ACC112 (cell line): ENCODE measurements at regions not wholly inside any gene's neighbourhood (a gene's known extent, or its start where the extent isn't known, plus 50 kb on each side); places are given as distances from the start of the nearest gene placed in this dataset.

Source experiments
- H2AFZ ChIP-seq: fragments of 200-600 bp; sonication (generic); one replicate; pipeline ENCODE4 v1.6.0; 2017; ENCODE audit warnings: antibody characterized with exemption, low read length; ENCODE audit not compliant: unreplicated experiment
- H3K27ac ChIP-seq: fragments of 200-600 bp; sonication (generic); 2 replicates; pipeline ENCODE4 v1.5.1; 2014; ENCODE audit warnings: low read depth, mild to moderate bottlenecking, antibody characterized with exemption, low read length, moderate library complexity
- H3K27me3 ChIP-seq: fragments of 200-600 bp; sonication (generic); 2 replicates; pipeline ENCODE4 v1.6.1; 2014; ENCODE audit warnings: mild to moderate bottlenecking, antibody characterized with exemption, low read length, moderate library complexity, mixed read lengths; ENCODE audit not compliant: insufficient read depth
- H3K36me3 ChIP-seq: fragments of 200-600 bp; sonication (generic); 2 replicates; pipeline ENCODE4 v1.6.1; 2016; ENCODE audit warnings: mild to moderate bottlenecking, antibody characterized with exemption, low read length, moderate library complexity, mixed read lengths; ENCODE audit not compliant: insufficient read depth
- H3K4me1 ChIP-seq: fragments of 200-600 bp; sonication (generic); one replicate; pipeline ENCODE4 v1.6.1; 2016; ENCODE audit warnings: low read length, mixed read lengths; ENCODE audit not compliant: insufficient read depth, unreplicated experiment, control insufficient read depth
- H3K4me3 ChIP-seq: fragments of 200-600 bp; sonication (generic); 2 replicates; pipeline ENCODE4 v1.5.1; 2014; ENCODE audit warnings: mild to moderate bottlenecking, low read depth, low read length
- H3K79me2 ChIP-seq: fragments of 200-600 bp; sonication (generic); one replicate; pipeline ENCODE4 v1.6.0; 2016; ENCODE audit warnings: low read length; ENCODE audit not compliant: control insufficient read depth, unreplicated experiment, insufficient read depth

DNA sequence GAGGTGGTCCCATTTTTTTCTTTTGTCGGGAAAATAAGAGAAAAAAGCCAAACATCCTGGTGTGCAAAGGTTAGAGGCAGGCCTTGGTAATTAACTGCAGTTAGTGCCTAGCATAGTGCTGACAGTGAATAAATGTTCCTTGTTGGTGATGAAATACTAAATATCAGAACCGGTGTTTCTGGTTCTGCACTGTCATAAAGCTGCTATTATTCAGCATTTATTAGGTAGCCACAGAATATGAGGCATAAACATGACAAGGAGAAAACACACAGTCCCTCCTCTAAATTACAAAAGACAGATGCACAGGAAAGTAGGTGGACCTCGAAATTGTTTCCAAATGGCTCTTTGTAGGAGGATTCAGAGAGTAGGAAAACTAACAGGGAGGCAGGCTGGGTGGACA is 122.0 kb upstream of the ADGRL2 start:
- H3K27me3 ChIP-seq = no peaks in the 10 kb centered on the region
- peak overlapping the region; percentile 71 for H2AFZ ChIP-seq
- no peaks in the 10 kb centered on the region for H3K36me3 ChIP-seq
- H3K27ac ChIP-seq = no peak overlapping the region
- no peaks in the 10 kb centered on the region for H3K79me2 ChIP-seq
- no peak overlapping the region for H3K4me3 ChIP-seq
- peaks cover 36% of the 10 kb centered on the region for H3K4me1 ChIP-seq

DNA sequence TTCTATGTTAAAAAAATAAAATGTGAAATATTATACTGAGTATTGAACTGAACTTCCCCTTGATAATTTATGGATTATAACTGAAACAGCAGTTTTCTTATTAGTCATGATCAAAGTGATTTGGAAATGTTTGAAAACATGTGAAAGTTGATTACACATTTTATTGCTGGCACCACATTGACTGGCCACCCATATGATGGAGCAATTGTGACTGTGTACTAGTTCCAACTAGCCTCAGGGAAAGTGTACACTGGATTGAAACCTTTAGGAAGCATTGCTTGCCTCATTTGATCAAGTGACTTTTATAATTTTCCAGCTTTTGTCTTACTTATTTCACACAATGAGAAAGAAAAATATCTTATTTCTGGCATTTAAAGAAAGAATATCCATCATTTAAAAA is 128.0 kb upstream of the ADGRL2 start:
- H3K79me2 ChIP-seq = no peaks in the 10 kb centered on the region
- H2AFZ ChIP-seq = no peak overlapping the region
- no peaks in the 10 kb centered on the region for H3K36me3 ChIP-seq
- no peak overlapping the region for H3K27ac ChIP-seq
- H3K27me3 ChIP-seq = no peaks in the 10 kb centered on the region
- peaks cover 8% of the 10 kb centered on the region for H3K4me1 ChIP-seq
- H3K4me3 ChIP-seq = no peak overlapping the region

DNA sequence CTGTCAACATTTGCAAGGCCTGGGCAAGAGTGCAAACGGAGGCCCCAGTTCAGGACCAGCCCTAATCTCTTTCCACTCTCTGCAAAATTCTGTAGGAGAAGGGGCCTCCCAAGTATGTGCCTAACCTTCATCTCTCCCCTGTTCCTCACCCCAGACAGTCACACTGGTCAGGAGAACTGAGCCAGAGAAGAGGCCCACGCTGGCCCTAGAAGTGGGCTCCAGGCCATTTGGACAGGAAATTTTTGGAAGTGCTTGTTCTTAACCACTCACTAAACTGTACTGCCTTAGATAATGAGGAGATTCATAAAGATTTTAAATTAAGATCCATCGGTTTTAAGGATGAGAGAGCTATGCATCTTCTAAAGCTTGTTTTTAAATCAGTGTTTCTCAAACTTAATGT is 129.7 kb upstream of the ADGRL2 start:
- H3K4me3 ChIP-seq = no peak overlapping the region
- H2AFZ ChIP-seq = peak overlapping the region; percentile 69
- H3K36me3 ChIP-seq = no peaks in the 10 kb centered on the region
- no peaks in the 10 kb centered on the region for H3K79me2 ChIP-seq
- H3K27ac ChIP-seq = peak overlapping the region; percentile 57; the same call in 1 of the 2 replicates
- no peaks in the 10 kb centered on the region for H3K27me3 ChIP-seq
- peaks cover 8% of the 10 kb centered on the region for H3K4me1 ChIP-seq

DNA sequence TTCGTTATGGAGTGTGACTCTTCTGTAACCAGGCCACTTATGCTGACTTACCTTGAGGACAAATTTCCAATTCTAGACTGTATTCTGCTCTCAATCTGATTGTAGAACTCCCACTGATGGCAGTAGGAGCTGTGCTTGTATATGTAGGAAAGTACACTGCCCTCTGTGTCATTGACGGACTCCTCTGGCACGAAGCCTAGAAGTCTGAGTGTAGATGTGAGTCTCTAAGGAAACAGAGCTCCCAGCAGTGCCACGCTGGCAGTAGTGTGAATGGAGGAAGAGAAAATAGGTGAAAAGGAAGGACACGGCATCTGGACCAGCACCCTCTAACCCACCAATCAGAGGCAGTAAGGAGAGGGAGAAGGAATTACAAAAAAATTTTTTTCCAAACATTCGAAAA is 130.4 kb upstream of the ADGRL2 start:
- peak overlapping the region; percentile 57 for H3K27ac ChIP-seq
- H3K36me3 ChIP-seq = no peaks in the 10 kb centered on the region
- no peaks in the 10 kb centered on the region for H3K79me2 ChIP-seq
- H3K4me1 ChIP-seq = peaks cover 9% of the 10 kb centered on the region
- H2AFZ ChIP-seq = peak overlapping the region; percentile 69
- no peak overlapping the region for H3K4me3 ChIP-seq
- H3K27me3 ChIP-seq = no peaks in the 10 kb centered on the region

DNA sequence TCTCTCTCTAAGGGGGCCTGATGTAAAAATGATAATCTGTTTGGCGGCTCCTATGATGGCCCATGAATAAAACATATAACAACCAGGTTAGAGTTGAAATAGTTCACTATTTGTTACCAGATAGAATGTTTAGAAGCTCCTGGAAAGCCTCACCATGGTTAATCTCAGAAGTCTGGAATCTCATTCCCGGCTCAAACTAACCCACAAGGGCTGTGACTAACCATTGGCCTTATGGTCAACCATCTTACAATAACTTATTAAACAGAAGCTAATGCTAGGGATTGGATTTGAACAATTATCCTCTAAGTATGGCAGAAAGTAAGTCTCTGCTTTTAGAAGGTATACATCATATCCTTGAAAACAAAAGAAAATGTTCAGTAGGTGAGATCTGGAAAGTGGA is 134.1 kb upstream of the ADGRL2 start:
- Histone ChIP-seq H3K4me3 (no peak overlapping the region), H3K79me2 (no peaks in the 10 kb centered on the region), H3K36me3 (no peaks in the 10 kb centered on the region), H3K4me1 (peaks cover 18% of the 10 kb centered on the region), H2AFZ (no peak overlapping the region), H3K27me3 (no peaks in the 10 kb centered on the region), H3K27ac (no peak overlapping the region)

DNA sequence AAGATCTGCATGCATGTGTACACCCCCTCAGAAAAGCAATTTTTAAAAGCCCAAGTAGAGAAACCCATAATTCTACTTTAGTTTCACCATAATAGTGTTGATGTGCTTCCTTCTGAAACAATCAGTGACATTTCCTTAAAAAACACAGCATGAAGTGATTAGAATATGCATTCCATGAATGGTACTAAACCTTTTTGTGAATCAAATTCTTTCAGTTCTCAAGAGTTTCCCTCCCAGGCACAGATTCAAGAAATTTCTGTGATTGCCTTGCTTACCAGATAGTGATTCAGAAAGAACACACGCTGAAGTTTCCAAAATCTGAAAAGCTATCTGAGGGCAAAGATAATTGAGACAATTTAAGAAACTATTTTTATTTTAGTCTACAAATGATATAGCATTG is 136.4 kb upstream of the ADGRL2 start:
- Histone ChIP-seq H2AFZ (no peak overlapping the region), H3K27ac (peak overlapping the region; percentile 33; the same call in 1 of the 2 replicates), H3K27me3 (no peaks in the 10 kb centered on the region), H3K79me2 (no peaks in the 10 kb centered on the region), H3K4me1 (peaks cover 21% of the 10 kb centered on the region), H3K36me3 (no peaks in the 10 kb centered on the region), H3K4me3 (no peak overlapping the region)

DNA sequence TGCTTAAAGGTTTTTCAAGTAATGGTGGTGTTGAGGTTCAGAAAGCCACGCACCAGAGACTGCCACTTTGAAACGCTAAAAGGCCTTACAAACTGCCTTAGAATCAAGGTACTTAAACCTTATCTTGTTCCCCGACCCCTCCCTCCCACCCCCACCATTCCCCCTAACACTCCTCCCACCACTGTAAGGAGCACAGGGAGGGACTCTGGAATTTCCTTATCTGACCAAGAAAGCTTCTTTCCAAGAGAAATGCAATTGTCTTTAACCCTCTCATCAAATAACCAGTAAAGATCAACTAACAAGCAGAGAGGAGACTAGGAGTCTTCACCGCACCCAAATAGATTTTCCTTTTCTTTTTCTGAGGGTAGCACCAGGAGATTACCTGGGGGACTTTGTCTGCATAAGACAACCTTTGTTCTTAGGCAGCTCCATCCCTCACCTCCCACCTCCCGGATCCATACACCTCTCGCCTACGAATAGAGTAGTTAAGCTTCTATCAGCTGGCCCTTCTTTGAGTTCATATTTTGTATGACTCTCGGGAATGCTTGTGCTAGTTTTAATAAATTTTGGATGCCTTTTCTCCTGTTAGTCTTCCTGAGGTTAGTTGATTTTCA is 137.7 kb upstream of the ADGRL2 start:
- H3K36me3 ChIP-seq = no peaks in the 10 kb centered on the region
- no peak overlapping the region for H3K4me3 ChIP-seq
- H2AFZ ChIP-seq = no peak overlapping the region
- H3K4me1 ChIP-seq = peaks cover 21% of the 10 kb centered on the region
- no peak overlapping the region for H3K27ac ChIP-seq
- H3K27me3 ChIP-seq = no peaks in the 10 kb centered on the region
- no peaks in the 10 kb centered on the region for H3K79me2 ChIP-seq

DNA sequence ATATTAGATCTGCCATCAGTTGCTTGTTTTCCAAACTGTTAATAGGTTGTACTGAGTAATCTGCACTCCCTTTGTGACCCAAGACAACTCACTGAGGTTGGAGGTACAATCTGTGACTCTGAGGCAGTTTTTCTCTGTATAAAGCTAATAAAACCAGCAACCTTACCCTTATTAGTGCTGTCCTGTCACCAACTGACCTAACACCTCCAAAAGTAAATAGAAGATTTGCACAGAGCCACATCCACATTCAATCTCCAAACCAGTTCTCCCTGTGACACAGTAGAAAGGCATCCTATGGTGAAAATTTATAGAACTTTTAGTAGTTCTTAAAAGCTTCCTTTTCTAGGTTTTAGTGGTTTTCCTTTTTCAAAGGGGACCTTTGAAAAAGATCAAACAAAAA is 140.4 kb upstream of the ADGRL2 start:
- Histone ChIP-seq H3K4me3 (no peak overlapping the region), H3K79me2 (no peaks in the 10 kb centered on the region), H3K27ac (no peak overlapping the region), H2AFZ (peak overlapping the region; percentile 77), H3K27me3 (no peaks in the 10 kb centered on the region), H3K36me3 (no peaks in the 10 kb centered on the region), H3K4me1 (peaks cover 20% of the 10 kb centered on the region)

DNA sequence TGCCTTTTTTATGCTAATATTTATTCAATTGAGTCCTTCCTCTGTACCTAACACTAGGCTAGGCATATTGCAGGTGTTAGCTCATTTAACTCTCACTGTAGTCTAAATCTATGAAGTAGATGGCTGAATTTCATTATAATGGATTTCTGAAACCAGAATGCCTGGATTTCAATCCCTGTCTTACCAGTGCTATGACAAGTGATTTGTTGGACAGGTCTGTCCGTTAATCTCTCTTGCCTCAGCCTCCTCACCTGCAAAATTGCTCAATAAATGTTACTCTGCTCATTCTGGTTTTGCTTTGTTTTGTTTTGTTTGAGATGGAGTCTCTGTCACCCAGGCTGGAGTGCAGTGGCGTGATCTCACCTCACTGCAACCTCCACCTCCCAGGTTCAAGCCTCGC is 146.1 kb upstream of the ADGRL2 start:
- H3K27ac ChIP-seq = no peak overlapping the region
- H3K4me3 ChIP-seq = no peak overlapping the region
- H3K79me2 ChIP-seq = no peaks in the 10 kb centered on the region
- no peak overlapping the region for H2AFZ ChIP-seq
- H3K36me3 ChIP-seq = no peaks in the 10 kb centered on the region
- no peaks in the 10 kb centered on the region for H3K27me3 ChIP-seq
- no peaks in the 10 kb centered on the region for H3K4me1 ChIP-seq

DNA sequence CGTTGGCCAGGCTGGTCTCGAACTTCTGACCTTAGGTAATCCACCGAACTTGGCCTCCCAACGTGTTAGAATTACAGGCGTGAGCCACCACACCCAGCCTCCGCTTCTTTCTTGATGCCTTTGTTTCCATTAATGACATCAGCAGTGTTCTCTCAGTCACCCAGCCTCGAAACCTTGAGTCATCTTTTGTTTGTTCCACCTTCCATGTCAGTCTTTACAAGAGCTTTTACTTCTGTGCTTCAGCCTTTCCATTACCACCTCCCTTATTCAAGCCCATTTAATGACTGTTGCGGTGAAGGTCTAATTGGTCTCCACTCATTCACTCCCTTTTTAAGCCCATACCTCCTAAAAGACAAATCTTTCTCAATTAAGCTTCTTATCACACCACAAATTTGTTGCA is 146.6 kb upstream of the ADGRL2 start:
- no peaks in the 10 kb centered on the region for H3K4me1 ChIP-seq
- H2AFZ ChIP-seq = no peak overlapping the region
- no peak overlapping the region for H3K27ac ChIP-seq
- H3K36me3 ChIP-seq = no peaks in the 10 kb centered on the region
- H3K27me3 ChIP-seq = no peaks in the 10 kb centered on the region
- no peaks in the 10 kb centered on the region for H3K79me2 ChIP-seq
- H3K4me3 ChIP-seq = no peak overlapping the region

DNA sequence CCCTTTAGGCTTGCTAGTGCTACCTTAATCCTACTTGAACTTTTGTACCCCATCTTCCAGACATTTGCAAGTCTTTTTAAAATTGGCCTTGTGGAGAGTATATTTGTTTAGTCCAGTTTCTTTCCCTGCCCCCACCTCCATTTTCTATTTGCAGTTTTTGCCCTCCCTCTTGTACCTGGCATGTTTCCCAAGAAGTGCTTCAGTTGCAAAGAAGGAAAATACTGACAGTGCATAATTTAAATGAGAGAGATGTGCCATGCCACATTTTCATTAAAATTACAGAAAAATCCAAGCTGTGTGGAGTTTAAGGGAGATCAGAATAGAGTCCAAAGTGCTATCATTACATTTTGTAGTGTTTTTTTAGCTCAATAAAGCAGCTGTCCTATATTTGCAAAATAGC is 150.0 kb upstream of the ADGRL2 start:
- H3K27ac ChIP-seq = no peak overlapping the region
- H3K4me1 ChIP-seq = no peaks in the 10 kb centered on the region
- no peaks in the 10 kb centered on the region for H3K36me3 ChIP-seq
- H3K27me3 ChIP-seq = no peaks in the 10 kb centered on the region
- no peak overlapping the region for H3K4me3 ChIP-seq
- H3K79me2 ChIP-seq = no peaks in the 10 kb centered on the region
- H2AFZ ChIP-seq = no peak overlapping the region
